ENCODE measurements at regions not wholly inside any gene's neighbourhood (a gene's known extent, or its start where the extent isn't known, plus 50 kb on each side); places are given as distances from the start of the nearest gene placed in this dataset.

- Histone ChIP-seq H3K4me3 (no peak overlapping the region), H3K27me3 (no peaks in the 10 kb centered on the region), H3K4me1 (no peaks in the 10 kb centered on the region), H3K36me3 (no peaks in the 10 kb centered on the region), H3K27ac (no peak overlapping the region), H3K9me3 (no peaks in the 10 kb centered on the region)
- no peak for DNase-seq
- TF ChIP-seq CTCF (IDR thresholded peaks at IDR 0.05) = no peak
- intact Hi-C loops (cut with DNase I) = no loop called here
- 83 to 97% (median 90%) methylated on average over 1 of the region's 1 CpG for WGBS, 4 donors
- no peak for ATAC-seq
These were observed 2068.9 kb upstream of the PIK3C3 start for GRCh38 chr18:39886136-39886535.

- no peak for DNase-seq
- Histone ChIP-seq H3K27me3 (no peaks in the 10 kb centered on the region), H3K27ac (no peak overlapping the region), H3K36me3 (no peaks in the 10 kb centered on the region), H3K4me3 (no peak overlapping the region), H3K4me1 (no peaks in the 10 kb centered on the region), H3K9me3 (peaks cover 0 to 5% (median 0%) of the 10 kb centered on the region in 12 donors)
- intact Hi-C loops (cut with DNase I) = no loop called here
- ATAC-seq = no peak
- 77 to 91% (median 88%) methylated on average over 1 of the region's 1 CpG for WGBS, 4 donors
- TF ChIP-seq POLR2A (IDR thresholded peaks at IDR 0.05) (no peak), CTCF (IDR thresholded peaks at IDR 0.05) (no peak)
These were observed 2082.4 kb upstream of the PIK3C3 start for GRCh38 chr18:39872651-39873050.

GRCh38 chr18:39871961-39872360, 2083.1 kb upstream of the PIK3C3 start:
- WGBS, 4 donors = 80 to 88% (median 87%) methylated on average over 3 of the region's 3 CpGs
- intact Hi-C loops (cut with DNase I) = no loop called here
- ATAC-seq (no peak), DNase-seq (no peak)
- no peaks in the 10 kb centered on the region for H3K36me3 ChIP-seq
- peaks cover 0 to 5% (median 0%) of the 10 kb centered on the region in 12 donors for H3K9me3 ChIP-seq
- H3K4me1 ChIP-seq = no peaks in the 10 kb centered on the region
- H3K27me3 ChIP-seq = no peaks in the 10 kb centered on the region
- TF ChIP-seq CTCF (IDR thresholded peaks at IDR 0.05) (no peak), POLR2A (IDR thresholded peaks at IDR 0.05) (no peak)
- H3K4me3 ChIP-seq = no peak overlapping the region
- H3K27ac ChIP-seq = no peak overlapping the region

- no peak for TF ChIP-seq POLR2A (IDR thresholded peaks at IDR 0.05)
- TF ChIP-seq CTCF (IDR thresholded peaks at IDR 0.05) = no peak
- Histone ChIP-seq H3K27me3 (no peaks in the 10 kb centered on the region), H3K36me3 (no peaks in the 10 kb centered on the region), H3K4me3 (no peak overlapping the region), H3K27ac (no peak overlapping the region), H3K9me3 (peaks cover 0 to 5% (median 0%) of the 10 kb centered on the region in 12 donors), H3K4me1 (no peaks in the 10 kb centered on the region)
- no peak for DNase-seq
- intact Hi-C loops (cut with DNase I) = no loop called here
- 81 to 90% (median 85%) methylated on average over 3 of the region's 3 CpGs for WGBS, 4 donors
- ATAC-seq = no peak
These were observed 2084.4 kb upstream of the PIK3C3 start for GRCh38 chr18:39870591-39870990.
